ENCODE measurements at regions not wholly inside any gene's neighbourhood (a gene's known extent, or its start where the extent isn't known, plus 50 kb on each side); places are given as distances from the start of the nearest gene placed in this dataset.

- TF ChIP-seq CTCF (conservative IDR thresholded peaks at IDR 0.05 in 1 of 2, IDR thresholded peaks at IDR 0.05 in 1 of 2; ENCODE audit: low read depth in 1 of 2, low read length in 2 of 2) (no peak), EZH2 (IDR thresholded peaks at IDR 0.05; ENCODE audit: low read length, missing control alignments) (no peak)
Observed at GRCh38 chr6:150492941-150493340, 106.7 kb upstream of the PLEKHG1 start.
